Pancreas (tissue), 10 donors: ENCODE measurements at regions not wholly inside any gene's neighbourhood (a gene's known extent, or its start where the extent isn't known, plus 50 kb on each side); places are given as distances from the start of the nearest gene placed in this dataset.

Source experiments
- ATAC-seq, 4 donors: fragments of 200-7000 bp; cut with Tn5 transposase; one replicate each; pipeline versions ENCODE4 v1.8.0 to v1.9.1; 2020; ENCODE audit warnings: mild to moderate bottlenecking in 4 of 4, moderate library complexity in 4 of 4
- DNase-seq, 6 donors: peaks; one replicate each; pipeline ENCODE4 v3.0.0-alpha.2; 2020
- FAIRE-seq: peaks from 2 replicates; lab custom pipeline; 2012; peaks lifted over from hg19 to GRCh38; lab: Jason Lieb, UNC
- H3K27ac ChIP-seq, 4 donors: fragments of 200-600 bp; sonication (generic); 1 replicate in 3 of 4; 2 replicates in 1 of 4; pipeline versions ENCODE4 v1.5.0 to v1.8.0; 2020
- H3K27me3 ChIP-seq, 4 donors: fragments of 200-600 bp; one replicate each; pipeline ENCODE4 v1.8.0; 2021
- H3K36me3 ChIP-seq, 3 donors: fragments of 200-600 bp; sonication (generic) in 1 of 3; one replicate each; pipeline versions ENCODE4 v1.5.0 to v1.8.0; 2020 to 2021
- H3K4me1 ChIP-seq, 3 donors: fragments of 200-600 bp; one replicate each; pipeline ENCODE4 v1.8.0; 2021
- H3K4me3 ChIP-seq, 4 donors: fragments of 200-600 bp; sonication (generic) in 2 of 4; one replicate each; pipeline versions ENCODE4 v1.5.0 to v1.8.0; 2020 to 2021
- H3K9me3 ChIP-seq, 4 donors: fragments of 200-600 bp; one replicate each; pipeline ENCODE4 v1.8.0; 2021
- WGBS, 2 donors: extraction: QIAGEN DNeasy Blood & Tissue Kit; methylation state at CpG; one replicate each; pipeline ENCODE4 v1.1.7; 2013; 5-methylcytosine and 5-hydroxymethylcytosine counted together
- intact Hi-C, 3 donors: fragments of 100-400 bp; cut with DNase I; formaldehyde crosslinking; loops; one replicate each; pipeline versions ENCODE4 v1.11.1 to v1.14.2; 2022
- TF ChIP-seq, protein P1 (sequence below), 4 donors: fragments of 200-600 bp; sonication (generic) in 3 of 4; IDR thresholded peaks; one replicate each; pipeline versions ENCODE4 v1.5.0 to v1.8.0; 2021; ENCODE audit warnings: antibody characterized with exemption in 4 of 4
- donor health status: healthy with polysubstance abuse.
- donor health status: DM: no; HTN: no; CAD: no; lungs with moderate emphysema.
- donor health status: DM: no; HTN: no; CAD: no.
- donor health status: control.
- donor health status: control.
- donor health status: Bipolar disorder and iron deficiency.
- donor health status: DM: yes; HTN: yes; CAD: no.
- donor health status: DM: no; HTN: no; CAD: no.
- donor health status: DM: no; HTN: no; CAD: no.
- donor health status: DM: yes; HTN: yes; CAD: no.

DNA sequence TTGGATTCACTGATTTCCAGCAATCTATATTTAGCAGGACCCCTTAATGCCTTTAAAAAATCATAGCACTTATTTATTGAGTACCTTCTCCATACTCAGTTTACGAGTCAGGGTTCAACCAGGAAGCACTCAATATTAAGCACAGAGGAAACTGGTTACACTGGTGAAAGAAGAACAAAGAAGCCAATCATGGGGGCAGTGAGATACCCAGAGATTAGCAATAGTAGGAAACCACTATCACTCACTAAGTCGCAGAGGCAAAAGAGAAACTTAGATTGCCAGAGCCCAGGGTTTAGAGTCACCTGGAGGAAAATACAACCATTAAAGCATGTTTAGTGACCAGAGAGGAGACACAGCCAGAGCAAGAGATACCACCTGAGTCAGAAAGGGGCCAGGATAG, 670.5 kb upstream of the USP24 start:
- Histone ChIP-seq H3K27me3 (no peaks in the 10 kb centered on the region), H3K4me3 (no peak overlapping the region), H3K9me3 (no peaks in the 10 kb centered on the region), H3K4me1 (peaks cover 0 to 7% (median 0%) of the 10 kb centered on the region in 3 donors), H3K36me3 (no peaks in the 10 kb centered on the region), H3K27ac (no peak overlapping the region)
- no peak for ATAC-seq
- intact Hi-C loops, result no loop called here
- WGBS, 2 donors, result 89 to 91% methylated on average over 2 of the region's 2 CpGs
- no peak for DNase-seq
- TF ChIP-seq, protein P1, sequence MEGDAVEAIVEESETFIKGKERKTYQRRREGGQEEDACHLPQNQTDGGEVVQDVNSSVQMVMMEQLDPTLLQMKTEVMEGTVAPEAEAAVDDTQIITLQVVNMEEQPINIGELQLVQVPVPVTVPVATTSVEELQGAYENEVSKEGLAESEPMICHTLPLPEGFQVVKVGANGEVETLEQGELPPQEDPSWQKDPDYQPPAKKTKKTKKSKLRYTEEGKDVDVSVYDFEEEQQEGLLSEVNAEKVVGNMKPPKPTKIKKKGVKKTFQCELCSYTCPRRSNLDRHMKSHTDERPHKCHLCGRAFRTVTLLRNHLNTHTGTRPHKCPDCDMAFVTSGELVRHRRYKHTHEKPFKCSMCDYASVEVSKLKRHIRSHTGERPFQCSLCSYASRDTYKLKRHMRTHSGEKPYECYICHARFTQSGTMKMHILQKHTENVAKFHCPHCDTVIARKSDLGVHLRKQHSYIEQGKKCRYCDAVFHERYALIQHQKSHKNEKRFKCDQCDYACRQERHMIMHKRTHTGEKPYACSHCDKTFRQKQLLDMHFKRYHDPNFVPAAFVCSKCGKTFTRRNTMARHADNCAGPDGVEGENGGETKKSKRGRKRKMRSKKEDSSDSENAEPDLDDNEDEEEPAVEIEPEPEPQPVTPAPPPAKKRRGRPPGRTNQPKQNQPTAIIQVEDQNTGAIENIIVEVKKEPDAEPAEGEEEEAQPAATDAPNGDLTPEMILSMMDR (IDR thresholded peaks at IDR 0.05), result no peak
- no peak for FAIRE-seq

DNA sequence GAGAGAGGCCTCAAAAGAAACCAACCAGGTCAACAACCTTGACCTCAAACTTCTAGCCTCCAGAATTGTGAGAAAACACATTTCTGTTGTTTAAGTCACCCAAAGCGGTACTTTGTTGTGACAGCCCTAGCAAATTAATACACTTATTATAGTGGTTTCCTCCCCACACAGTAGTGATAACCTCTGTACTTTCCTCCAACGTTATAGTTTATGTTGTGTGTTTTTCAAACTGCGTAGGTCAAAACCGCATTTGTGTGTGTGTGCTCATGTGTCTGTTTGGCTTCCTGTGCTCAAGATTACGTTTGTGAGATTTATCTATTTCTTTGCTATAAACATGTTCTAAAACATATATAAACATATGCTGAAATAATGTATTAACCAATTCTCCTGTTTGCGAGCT, 667.8 kb upstream of the USP24 start:
- Histone ChIP-seq H3K9me3 (no peaks in the 10 kb centered on the region), H3K4me1 (peaks cover 0 to 7% (median 0%) of the 10 kb centered on the region in 3 donors), H3K4me3 (no peak overlapping the region), H3K36me3 (no peaks in the 10 kb centered on the region), H3K27me3 (no peaks in the 10 kb centered on the region), H3K27ac (no peak overlapping the region)
- no peak for ATAC-seq
- intact Hi-C loops, result no loop called here
- 70 to 87% methylated on average over 6 of the region's 6 CpGs for WGBS, 2 donors
- TF ChIP-seq, protein P1 (IDR thresholded peaks at IDR 0.05), result no peak
- no peak for FAIRE-seq
- no peak for DNase-seq

DNA sequence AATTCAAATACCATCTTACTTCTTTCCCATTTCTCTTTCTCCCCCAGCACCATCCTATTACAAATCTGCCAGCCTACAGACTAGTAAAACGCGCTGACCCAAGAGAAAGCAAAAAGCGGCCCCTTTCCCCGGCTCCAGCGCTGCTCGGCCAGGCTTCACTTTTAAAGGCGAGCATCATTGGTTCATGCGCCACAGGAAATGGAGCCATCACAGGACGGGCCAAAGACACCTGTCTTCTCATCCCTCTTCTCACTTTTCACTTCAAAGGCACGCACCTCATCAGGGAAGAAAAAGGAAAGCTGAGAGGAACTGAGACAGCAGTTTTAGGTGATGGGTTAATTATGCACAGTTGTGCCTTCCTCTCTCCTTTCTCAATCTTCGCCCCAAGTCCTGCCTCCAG, 664.2 kb upstream of the USP24 start:
- intact Hi-C loops, result no loop called here
- DNase-seq (no peak), FAIRE-seq (no peak), ATAC-seq (no peak)
- Histone ChIP-seq H3K4me3 (no peak overlapping the region), H3K27ac (no peak overlapping the region), H3K27me3 (no peaks in the 10 kb centered on the region), H3K36me3 (no peaks in the 10 kb centered on the region), H3K9me3 (no peaks in the 10 kb centered on the region), H3K4me1 (no peaks in the 10 kb centered on the region)
- TF ChIP-seq, protein P1 (IDR thresholded peaks at IDR 0.05), result no peak
- WGBS, 2 donors, result 93 to 94% methylated on average over 11 of the region's 11 CpGs

DNA sequence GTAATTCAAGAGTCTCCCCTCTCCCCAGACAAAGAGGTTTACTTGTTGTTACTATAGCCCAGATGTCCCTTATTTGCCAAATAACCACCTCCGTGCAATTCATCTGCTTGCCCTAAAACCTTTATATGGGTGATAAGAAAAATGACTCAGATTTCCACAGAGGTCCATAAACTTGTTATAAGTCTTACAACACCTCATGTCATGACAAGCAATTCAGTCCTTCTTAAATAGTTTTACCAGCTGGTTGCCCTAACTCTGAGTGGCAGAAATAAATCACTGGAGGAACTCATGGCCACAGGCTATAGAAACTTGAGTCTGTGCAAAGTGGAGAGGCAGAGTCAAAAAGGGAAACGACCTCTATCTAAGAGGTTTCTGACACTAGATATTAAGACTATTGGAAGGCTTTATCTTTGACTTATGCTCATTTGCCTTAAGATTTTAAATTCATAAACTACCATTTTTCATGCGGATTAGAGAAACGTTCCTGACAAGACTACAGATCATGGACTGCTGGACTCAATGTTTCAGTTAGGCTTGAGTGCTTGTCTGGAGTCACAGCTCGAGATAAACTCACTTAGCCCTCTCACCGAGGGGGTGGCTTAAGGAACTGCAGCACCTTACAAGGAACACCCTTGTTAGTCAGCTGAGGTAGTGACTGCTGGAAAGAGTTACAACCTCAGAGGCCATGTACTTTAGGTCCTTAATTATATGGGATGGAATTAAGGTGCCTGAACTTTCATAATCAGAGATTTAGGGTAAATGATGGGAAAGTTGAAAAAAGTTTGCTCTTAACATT, 662.5 kb upstream of the USP24 start:
- Histone ChIP-seq H3K4me3 (no peak overlapping the region), H3K9me3 (no peaks in the 10 kb centered on the region), H3K36me3 (no peaks in the 10 kb centered on the region), H3K4me1 (no peaks in the 10 kb centered on the region), H3K27ac (no peak overlapping the region), H3K27me3 (no peaks in the 10 kb centered on the region)
- TF ChIP-seq, protein P1 (IDR thresholded peaks at IDR 0.05), result no peak
- 67% methylated on average over 6 of the region's 6 CpGs for WGBS, 2 donors
- intact Hi-C loops, result no loop called here
- ATAC-seq (no peak), FAIRE-seq (no peak), DNase-seq (no peak)
